ENCODE measurements at regions not wholly inside any gene's neighbourhood (a gene's known extent, or its start where the extent isn't known, plus 50 kb on each side); places are given as distances from the start of the nearest gene placed in this dataset.
A peak's percentile ranks its signal among the peaks of the same experiment; 100 is the strongest.

- Histone ChIP-seq H3K27me3 (no peaks in the 10 kb centered on the region), H3K36me3 (no peaks in the 10 kb centered on the region), H3K4me3 (no peak overlapping the region), H3K4me1 (ENCODE audit: insufficient read depth) (no peaks in the 10 kb centered on the region), H3K9me3 (no peaks in the 10 kb centered on the region), H3K27ac (no peak overlapping the region)
- no peak for DNase-seq
- TF ChIP-seq CTCF (IDR thresholded peaks at IDR 0.05): no peak
- TF ChIP-seq EP300 (IDR thresholded peaks at IDR 0.05): no peak
- no peak for TF ChIP-seq POLR2A (IDR thresholded peaks at IDR 0.05)
- 35 to 47% (median 40%) methylated on average over 4 of the region's 4 CpGs for WGBS, 3 donors
- intact Hi-C loops (cut with DNase I): no loop called here
These were observed 80.3 kb upstream of the NOCT start for GRCh38 chr4:138935135-138935807.

- H3K9me3 ChIP-seq: no peaks in the 10 kb centered on the region
- H3K4me1 ChIP-seq (ENCODE audit: insufficient read depth): no peaks in the 10 kb centered on the region
- TF ChIP-seq CTCF (IDR thresholded peaks at IDR 0.05): no peak
- TF ChIP-seq EP300 (IDR thresholded peaks at IDR 0.05): no peak
- TF ChIP-seq POLR2A (IDR thresholded peaks at IDR 0.05): no peak
- intact Hi-C loops (cut with DNase I): no loop called here
- no peaks in the 10 kb centered on the region for H3K36me3 ChIP-seq
- no peak overlapping the region for H3K27ac ChIP-seq
- H3K27me3 ChIP-seq: no peaks in the 10 kb centered on the region
- no peak overlapping the region for H3K4me3 ChIP-seq
- no peak for DNase-seq
These were observed 88.5 kb upstream of the NOCT start for GRCh38 chr4:138927072-138927471.

- H3K9me3 ChIP-seq: no peaks in the 10 kb centered on the region
- H3K4me1 ChIP-seq (ENCODE audit: insufficient read depth): no peaks in the 10 kb centered on the region
- no peak overlapping the region for H3K27ac ChIP-seq
- H3K36me3 ChIP-seq: no peaks in the 10 kb centered on the region
- TF ChIP-seq POLR2A (IDR thresholded peaks at IDR 0.05) (no peak), EP300 (IDR thresholded peaks at IDR 0.05) (no peak), CTCF (IDR thresholded peaks at IDR 0.05) (no peak)
- no peaks in the 10 kb centered on the region for H3K27me3 ChIP-seq
- no peak overlapping the region for H3K4me3 ChIP-seq
- 34 to 60% (median 40%) methylated on average over 3 of the region's 3 CpGs for WGBS, 3 donors
- intact Hi-C loops (cut with DNase I): no loop called here
- no peak for DNase-seq
These were observed 90.1 kb upstream of the NOCT start for GRCh38 chr4:138925495-138925894.

GRCh38 chr4:138919094-138919936, 96.3 kb upstream of the NOCT start:
- Histone ChIP-seq H3K27me3 (no peaks in the 10 kb centered on the region), H3K4me1 (ENCODE audit: insufficient read depth) (no peaks in the 10 kb centered on the region), H3K27ac (no peak overlapping the region), H3K36me3 (no peaks in the 10 kb centered on the region), H3K9me3 (no peaks in the 10 kb centered on the region), H3K4me3 (no peak overlapping the region)
- intact Hi-C loops (cut with DNase I): no loop called here
- no peak for TF ChIP-seq EP300 (IDR thresholded peaks at IDR 0.05)
- TF ChIP-seq POLR2A (IDR thresholded peaks at IDR 0.05): no peak
- no peak for TF ChIP-seq CTCF (IDR thresholded peaks at IDR 0.05)
- peak; percentile 20 to 54 (median 32) for DNase-seq
- WGBS, 3 donors: 27 to 36% (median 34%) methylated on average over 27 of the region's 27 CpGs
